ENCODE measurements at regions not wholly inside any gene's neighbourhood (a gene's known extent, or its start where the extent isn't known, plus 50 kb on each side); places are given as distances from the start of the nearest gene placed in this dataset.
"Not testable (repeated sequence)": the region's sequence is repeated elsewhere in the genome, so short reads cannot be mapped to it uniquely, and the experiment has no call there.

- WGBS, 3 donors, result 65 to 77% (median 66%) methylated on average over 20 of the region's 20 CpGs
- no peak overlapping the region for H3K27ac ChIP-seq (ENCODE audit: low read depth, low read length)
These were observed 169.8 kb downstream of the LAT start for GRCh38 chr16:29154676-29155121.

DNA sequence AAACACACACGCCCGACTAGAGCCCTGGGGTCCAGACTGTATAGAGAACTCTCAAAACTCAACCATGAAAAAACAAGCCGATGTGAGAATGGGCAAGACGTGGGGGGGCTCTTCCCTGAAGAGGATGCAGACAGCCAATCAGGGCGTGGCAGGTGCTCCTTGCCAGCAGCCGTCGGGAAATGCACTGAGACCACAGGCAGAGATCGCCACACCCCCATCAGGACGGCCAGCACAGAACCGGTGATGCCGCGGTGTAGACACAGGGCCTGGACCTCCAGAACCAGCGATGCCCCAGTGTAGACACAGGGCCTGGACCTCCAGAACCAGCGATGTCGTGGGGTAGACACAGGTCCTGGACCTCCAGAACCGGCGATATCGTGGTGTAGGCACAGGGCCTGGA lies 169.2 kb downstream of the LAT start:
- WGBS, 3 donors, result 62 to 79% (median 78%) methylated on average over 18 of the region's 18 CpGs
- H3K27ac ChIP-seq (ENCODE audit: low read depth, low read length), result no peak overlapping the region

GRCh38 chr16:29153307-29153706 lies 168.5 kb downstream of the LAT start:
- 78 to 90% (median 84%) methylated on average over 12 to 15 of the region's 15 CpGs for WGBS, 3 donors
- not testable (repeated sequence) for H3K27ac ChIP-seq (ENCODE audit: low read depth, low read length)

GRCh38 chr16:29152544-29153031 lies 167.7 kb downstream of the LAT start:
- WGBS, 3 donors, result 57 to 66% (median 60%) methylated on average over 12 of the region's 12 CpGs
- not testable (repeated sequence) for H3K27ac ChIP-seq (ENCODE audit: low read depth, low read length)

DNA sequence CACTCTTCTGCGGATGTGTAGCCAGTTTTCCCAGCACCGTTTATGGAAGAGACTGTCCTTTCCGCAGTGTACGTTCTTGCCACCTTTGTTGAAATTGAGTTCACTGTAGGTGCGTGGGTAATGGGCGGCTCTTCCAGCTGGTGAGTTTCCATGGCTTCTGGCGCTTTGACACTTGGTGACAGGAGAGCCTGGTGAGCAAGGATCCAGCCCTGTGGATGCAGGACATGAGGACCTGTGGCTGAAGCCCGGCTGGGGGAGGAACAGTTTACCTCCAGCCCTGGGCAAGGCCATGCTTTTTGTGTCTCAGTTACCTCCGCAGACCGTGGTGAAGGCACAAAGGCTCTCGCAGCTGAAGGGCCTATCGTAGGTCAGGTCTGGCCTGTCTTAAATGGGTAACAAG lies 166.5 kb downstream of the LAT start:
- H3K27ac ChIP-seq (ENCODE audit: low read depth, low read length), result no peak overlapping the region
- WGBS, 3 donors, result 87 to 97% (median 96%) methylated on average over 12 of the region's 12 CpGs

- WGBS, 3 donors, result 51 to 87% (median 85%) methylated on average over 12 of the region's 12 CpGs
These were observed 165.1 kb downstream of the LAT start for GRCh38 chr16:29149912-29150311.

DNA sequence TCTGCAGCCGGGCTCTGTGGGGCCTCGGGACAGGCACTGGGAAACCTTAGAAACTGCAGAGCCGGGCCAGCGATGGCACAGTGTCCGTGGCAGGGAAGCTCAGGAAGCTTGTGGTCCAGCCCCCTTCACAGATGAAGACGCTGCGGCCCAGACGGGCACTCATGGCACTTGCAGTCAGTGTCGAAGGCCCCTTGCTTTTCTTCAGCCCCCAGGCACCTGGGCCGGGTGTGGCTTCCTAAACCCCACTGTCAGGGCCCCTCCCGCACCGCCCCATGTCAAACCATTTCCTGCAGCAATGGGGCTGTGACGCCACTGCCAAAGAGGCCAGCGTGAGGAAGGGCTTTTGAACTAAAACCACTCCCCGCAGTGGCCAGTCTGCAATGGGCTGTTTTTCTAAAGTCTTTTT lies 164.0 kb downstream of the LAT start:
- no peak overlapping the region for H3K27ac ChIP-seq (ENCODE audit: low read depth, low read length)
- WGBS, 3 donors, result 48 to 70% (median 56%) methylated on average over 15 of the region's 15 CpGs

More at GRCh38 chr16:29149912-29150311, 165.1 kb downstream of the LAT start:
- not testable (repeated sequence) for H3K27ac ChIP-seq (ENCODE audit: low read depth, low read length)

- no peak overlapping the region for H3K27ac ChIP-seq (ENCODE audit: low read depth, low read length)
- 64 to 83% (median 77%) methylated on average over 15 of the region's 15 CpGs for WGBS, 3 donors
These were observed 163.4 kb downstream of the LAT start for GRCh38 chr16:29148131-29148691.

DNA sequence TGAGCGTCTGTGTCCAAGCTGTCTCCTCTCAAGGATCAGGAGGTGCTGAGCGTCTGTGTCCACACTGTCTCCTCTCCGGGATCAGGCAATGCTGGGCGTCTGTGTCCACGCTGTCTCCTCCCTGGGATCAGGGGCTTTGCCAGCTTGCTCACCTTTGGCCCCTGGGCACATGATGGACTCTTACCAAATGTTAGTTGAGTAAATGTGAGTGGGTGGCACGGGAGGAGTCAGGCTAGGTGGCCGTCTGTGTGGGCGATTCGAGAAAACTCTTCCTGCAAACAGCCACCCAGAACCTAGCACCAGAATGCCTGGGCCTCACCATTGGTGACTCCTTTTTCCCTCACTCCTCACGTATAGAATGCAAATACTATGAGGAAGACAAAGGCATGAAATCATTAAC lies 162.9 kb downstream of the LAT start:
- WGBS, 3 donors, result 80 to 87% (median 84%) methylated on average over 9 to 10 of the region's 10 CpGs
- H3K27ac ChIP-seq (ENCODE audit: low read depth, low read length), result not testable (repeated sequence)

GRCh38 chr16:29146808-29147643 lies 162.2 kb downstream of the LAT start:
- not testable (repeated sequence) for H3K27ac ChIP-seq (ENCODE audit: low read depth, low read length)
- WGBS, 3 donors, result 87 to 93% (median 91%) methylated on average over 10 to 11 of the region's 11 CpGs

DNA sequence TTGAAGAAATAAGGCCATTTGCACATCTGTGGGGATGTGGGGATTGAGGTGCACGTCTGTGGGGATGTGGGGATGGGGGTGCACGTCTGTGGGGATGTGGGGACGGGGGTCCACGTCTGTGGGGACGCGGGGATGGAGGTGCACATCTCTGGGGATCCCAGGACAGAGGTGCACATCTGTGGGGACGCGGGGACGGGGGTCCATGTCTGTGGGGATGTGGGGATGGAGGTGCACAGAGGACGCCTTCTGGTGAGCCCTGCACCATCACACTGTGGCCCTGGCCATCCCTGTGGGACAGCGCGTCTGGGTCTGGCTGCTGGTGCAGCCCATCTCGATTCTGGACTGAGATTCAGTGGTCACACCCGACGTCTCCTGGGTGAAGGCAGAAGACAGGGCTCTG lies 161.4 kb downstream of the LAT start:
- 86 to 93% (median 92%) methylated on average over 15 of the region's 15 CpGs for WGBS, 3 donors
- no peak overlapping the region for H3K27ac ChIP-seq (ENCODE audit: low read depth, low read length)

DNA sequence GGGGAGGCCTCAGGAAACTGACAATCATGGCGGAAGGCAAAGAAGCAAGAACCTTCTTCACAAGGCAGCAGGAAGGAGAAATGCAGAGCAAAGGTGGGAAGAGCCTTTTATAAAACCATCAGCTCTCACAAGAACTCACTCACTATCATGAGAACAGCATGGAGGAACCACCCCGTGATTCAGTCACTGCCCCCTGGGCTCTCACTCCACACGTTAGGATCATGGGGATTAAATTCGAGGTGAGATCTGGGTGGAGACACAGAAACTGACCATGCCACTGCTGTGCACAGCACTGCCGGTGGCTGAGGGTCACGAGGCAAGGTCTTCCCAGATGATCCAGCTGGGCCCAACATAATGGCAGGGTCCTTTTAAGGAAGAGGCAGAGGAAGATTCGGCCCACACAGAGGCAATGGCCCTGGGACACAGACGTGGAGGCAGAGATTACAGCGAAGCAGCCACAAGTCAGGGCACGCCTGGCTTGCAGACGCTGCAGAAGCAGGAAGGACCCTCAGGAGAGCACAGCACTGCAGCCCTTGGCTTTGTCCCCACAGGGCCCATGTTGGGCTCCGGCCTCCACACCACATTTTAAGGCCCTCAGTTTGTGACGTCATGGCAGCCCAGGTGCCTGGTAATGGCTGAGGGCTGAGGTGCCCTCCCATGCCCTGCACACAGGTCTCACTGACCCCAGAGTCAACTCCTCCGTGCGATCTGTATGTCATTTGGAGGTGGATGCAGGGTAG lies 160.8 kb downstream of the LAT start:
- H3K27ac ChIP-seq (ENCODE audit: low read depth, low read length), result not testable (repeated sequence)
- WGBS, 3 donors, result 87 to 92% (median 87%) methylated on average over 15 of the region's 15 CpGs

DNA sequence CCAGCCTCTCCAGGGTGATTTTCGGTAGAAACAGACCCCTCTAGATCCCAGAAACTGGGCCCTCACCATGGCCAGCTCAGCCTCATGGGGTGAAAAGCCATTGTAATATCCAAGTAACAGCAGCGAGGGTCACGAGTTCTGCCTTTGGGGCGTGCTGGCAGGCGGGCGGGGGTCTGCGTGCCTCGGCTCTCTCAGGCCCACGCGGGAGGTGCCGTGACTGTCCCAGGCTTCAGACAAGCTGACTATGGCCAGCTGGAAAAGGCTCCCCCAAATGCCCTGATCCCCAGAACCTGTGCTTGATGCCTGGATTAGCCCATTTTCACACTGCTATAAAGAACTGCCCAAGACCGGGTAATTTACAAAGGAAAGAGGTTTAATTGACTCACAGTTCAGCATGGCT lies 160.2 kb downstream of the LAT start:
- 94 to 98% (median 97%) methylated on average over 11 to 12 of the region's 12 CpGs for WGBS, 3 donors
- H3K27ac ChIP-seq (ENCODE audit: low read depth, low read length), result not testable (repeated sequence)

DNA sequence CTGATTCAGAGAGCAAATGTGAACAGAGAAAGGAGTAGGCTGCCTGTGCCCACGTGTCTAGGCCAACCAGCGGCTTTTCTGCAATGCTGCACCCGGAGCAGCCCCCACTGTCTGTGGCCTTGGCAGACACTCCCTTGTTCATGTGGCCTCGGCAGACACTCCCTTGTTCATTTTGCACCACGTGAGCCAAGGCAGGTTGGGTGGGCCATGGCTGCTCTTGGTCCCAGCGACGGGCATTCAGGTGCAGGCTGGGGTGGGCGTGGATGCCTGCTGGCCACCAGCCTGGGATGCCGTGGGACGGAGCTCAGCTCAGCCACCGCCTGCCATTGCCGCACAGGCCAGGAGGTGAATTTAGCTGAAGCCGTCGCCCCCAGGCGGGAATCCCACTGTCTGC lies 159.8 kb downstream of the LAT start:
- WGBS, 3 donors, result 80 to 85% (median 85%) methylated on average over 14 to 15 of the region's 15 CpGs
- not testable (repeated sequence) for H3K27ac ChIP-seq (ENCODE audit: low read depth, low read length)

- H3K27ac ChIP-seq (ENCODE audit: low read depth, low read length), result not testable (repeated sequence)
- 66 to 84% (median 72%) methylated on average over 16 to 21 of the region's 23 CpGs for WGBS, 3 donors
These were observed 159.2 kb downstream of the LAT start for GRCh38 chr16:29143739-29144668.

- not testable (repeated sequence) for H3K27ac ChIP-seq (ENCODE audit: low read depth, low read length)
- 78 to 92% (median 84%) methylated on average over 14 of the region's 14 CpGs for WGBS, 3 donors
These were observed 157.7 kb downstream of the LAT start for GRCh38 chr16:29142506-29142905.

GRCh38 chr16:29141586-29142324 lies 156.9 kb downstream of the LAT start:
- 82 to 92% (median 83%) methylated on average over 35 of the region's 35 CpGs for WGBS, 3 donors

More at GRCh38 chr16:29141586-29142324, 156.9 kb downstream of the LAT start:
- H3K27ac ChIP-seq (ENCODE audit: low read depth, low read length), result no peak overlapping the region
